Caki2 (cell line): ENCODE measurements at regions not wholly inside any gene's neighbourhood (a gene's known extent, or its start where the extent isn't known, plus 50 kb on each side); places are given as distances from the start of the nearest gene placed in this dataset.

Experiments used
- DNase-seq: peaks from one replicate; pipeline ENCODE4 v3.0.0-alpha.2; 2015; ENCODE audit warnings: low read depth
- in situ Hi-C: cut with HindIII; loops from 2 replicates; pipeline ENCODE4 v1.10.0; 2016; ENCODE audit warnings: low sequenced_read_pairs, low pct_unique_long_range_greater_than_20kb, mixed read lengths

GRCh38 chr12:43145481-43145880 is 406.5 kb downstream of the ADAMTS20 start:
- in situ Hi-C loops = no loop called here
- no peak for DNase-seq

GRCh38 chr12:43143278-43143677 is 408.7 kb downstream of the ADAMTS20 start:
- DNase-seq = no peak
- in situ Hi-C loops = no loop called here

GRCh38 chr12:43132291-43132690 is 419.7 kb downstream of the ADAMTS20 start:
- in situ Hi-C loops = no loop called here

GRCh38 chr12:43131301-43131700 is 420.7 kb downstream of the ADAMTS20 start:
- no peak for DNase-seq
- in situ Hi-C loops = no loop called here

More at GRCh38 chr12:43132291-43132690, 419.7 kb downstream of the ADAMTS20 start:
- DNase-seq = no peak

GRCh38 chr12:43127886-43128549 is 424.0 kb downstream of the ADAMTS20 start:
- in situ Hi-C loops = no loop called here
- no peak for DNase-seq

- no peak for DNase-seq
- in situ Hi-C loops = no loop called here
These were observed 425.2 kb downstream of the ADAMTS20 start for GRCh38 chr12:43126652-43127375.

- in situ Hi-C loops = no loop called here
- DNase-seq = no peak
These were observed 428.5 kb downstream of the ADAMTS20 start for GRCh38 chr12:43123461-43123860.

GRCh38 chr12:43120150-43120549 is 431.9 kb downstream of the ADAMTS20 start:
- in situ Hi-C loops = no loop called here
- no peak for DNase-seq

GRCh38 chr12:43118881-43119280 is 433.1 kb downstream of the ADAMTS20 start:
- in situ Hi-C loops = no loop called here

GRCh38 chr12:43118234-43118633 is 433.8 kb downstream of the ADAMTS20 start:
- DNase-seq = no peak
- in situ Hi-C loops = no loop called here

More at GRCh38 chr12:43118881-43119280, 433.1 kb downstream of the ADAMTS20 start:
- DNase-seq = no peak

GRCh38 chr12:43117226-43117930 is 434.6 kb downstream of the ADAMTS20 start:
- in situ Hi-C loops = no loop called here
- DNase-seq = no peak

GRCh38 chr12:43115441-43116160 is 436.4 kb downstream of the ADAMTS20 start:
- in situ Hi-C loops = no loop called here
- DNase-seq = no peak

- DNase-seq = no peak
- in situ Hi-C loops = no loop called here
These were observed 437.7 kb downstream of the ADAMTS20 start for GRCh38 chr12:43114316-43114715.

- in situ Hi-C loops = no loop called here
- DNase-seq = no peak
These were observed 438.4 kb downstream of the ADAMTS20 start for GRCh38 chr12:43113616-43114015.

GRCh38 chr12:43113135-43113534 is 438.9 kb downstream of the ADAMTS20 start:
- in situ Hi-C loops = no loop called here
- DNase-seq = peak; percentile 67

- in situ Hi-C loops = no loop called here
- no peak for DNase-seq
These were observed 439.7 kb downstream of the ADAMTS20 start for GRCh38 chr12:43112101-43112920.

GRCh38 chr12:43111608-43112007 is 440.4 kb downstream of the ADAMTS20 start:
- in situ Hi-C loops = no loop called here
- peak; percentile 61 for DNase-seq
